Common myeloid progenitor, CD34-positive (primary cell): ENCODE measurements at regions not wholly inside any gene's neighbourhood (a gene's known extent, or its start where the extent isn't known, plus 50 kb on each side); places are given as distances from the start of the nearest gene placed in this dataset.

Source experiments
- CTCF ChIA-PET: fragments of 350-600 bp; sonication (Branson Sonifier 250); formaldehyde crosslinking; loops from one replicate; lab custom pipeline; 2021; ENCODE audit warnings: antibody characterized with exemption; lab: Charles Lee
- POLR2A ChIA-PET: fragments of 350-600 bp; sonication (Branson Sonifier 250); formaldehyde crosslinking; loops from one replicate; lab custom pipeline; 2021; ENCODE audit warnings: antibody characterized with exemption; lab: Charles Lee
- DNase-seq, 3 donors: peaks; one replicate each; pipeline versions ENCODE4 v3.0.0 to v3.0.0-alpha.2; 2013
- H3K27ac ChIP-seq, 2 experiments: 1 replicate in 1 of 2; 2 replicates in 1 of 2; pipeline ENCODE4 v1.7.0; 2013; ENCODE audit warnings: inconsistent platforms in 2 of 2, low read length in 2 of 2, mild to moderate bottlenecking in 2 of 2, low read depth in 1 of 2, moderate library complexity in 1 of 2; ENCODE audit not compliant: severe bottlenecking in 2 of 2, insufficient read depth in 1 of 2, poor library complexity in 1 of 2
- H3K27me3 ChIP-seq, 5 experiments: replicated peaks in 2 of 5; 1 replicate in 3 of 5; 2 replicates in 2 of 5; pipeline versions ENCODE4 v1.6.1 to v1.7.0; 2013; ENCODE audit warnings: low read length in 4 of 5, mild to moderate bottlenecking in 2 of 5, moderate library complexity in 2 of 5, inconsistent platforms in 1 of 5; ENCODE audit not compliant: insufficient read depth in 5 of 5, control insufficient read depth in 4 of 5
- H3K36me3 ChIP-seq, 4 experiments: 1 replicate in 2 of 4; 2 replicates in 2 of 4; pipeline versions ENCODE4 v1.6.1 to v1.7.0; 2013; ENCODE audit warnings: low read length in 3 of 4, control low read depth in 1 of 4, mild to moderate bottlenecking in 1 of 4; ENCODE audit not compliant: control insufficient read depth in 4 of 4, insufficient read depth in 4 of 4
- H3K4me1 ChIP-seq, 4 experiments: 1 replicate in 3 of 4; 2 replicates in 1 of 4; pipeline versions ENCODE4 v1.6.1 to v1.7.1; 2013; ENCODE audit warnings: low read length in 3 of 4, mild to moderate bottlenecking in 3 of 4, control low read depth in 1 of 4, inconsistent platforms in 1 of 4, moderate library complexity in 1 of 4; ENCODE audit not compliant: control insufficient read depth in 4 of 4, insufficient read depth in 4 of 4; ENCODE audit errors: control extremely low read depth in 1 of 4
- H3K4me3 ChIP-seq, 7 experiments: 1 replicate in 4 of 7; 2 replicates in 3 of 7; pipeline versions ENCODE4 v1.5.1 to v1.7.0; 2013; ENCODE audit warnings: mild to moderate bottlenecking in 7 of 7, low read length in 6 of 7, moderate library complexity in 6 of 7, inconsistent platforms in 2 of 7, low read depth in 2 of 7, control low read depth in 1 of 7; ENCODE audit not compliant: insufficient read depth in 4 of 7, control insufficient read depth in 1 of 7; ENCODE audit errors: extremely low read depth in 1 of 7
- H3K9me3 ChIP-seq, 5 experiments: 1 replicate in 4 of 5; 2 replicates in 1 of 5; pipeline versions ENCODE4 v1.6.1 to v1.7.1; 2013; ENCODE audit warnings: low read length in 4 of 5, mild to moderate bottlenecking in 2 of 5, inconsistent platforms in 1 of 5, low read depth in 1 of 5, moderate library complexity in 1 of 5; ENCODE audit not compliant: control insufficient read depth in 4 of 5, insufficient read depth in 2 of 5; ENCODE audit errors: control extremely low read depth in 1 of 5
- WGBS: methylation state at CpG from one replicate; pipeline ENCODE4 v1.1.5; 2013; ENCODE audit not compliant: insufficient coverage; 5-methylcytosine and 5-hydroxymethylcytosine counted together

GRCh38 chr15:98501632-98502031, 146.7 kb upstream of the IGF1R start:
- Histone ChIP-seq H3K27ac (no peak overlapping the region), H3K27me3 (no peaks in the 10 kb centered on the region), H3K4me3 (no peak overlapping the region), H3K4me1 (peaks cover 9 to 30% (median 28%) of the 10 kb centered on the region in 4 experiments), H3K9me3 (peaks cover 0 to 11% (median 1%) of the 10 kb centered on the region in 5 experiments), H3K36me3 (no peaks in the 10 kb centered on the region)
- ChIA-PET POLR2A (no interaction called here), CTCF (interaction anchor here (0.7 to 1.5 kb wide), 4 partner anchors 12 to 324 kb away, joined by 3 to 6 read pairs (median 4); no protein-coding TSS in a partner anchor)
- no CpG with 5 or more reads among the region's 3 CpGs for WGBS
- DNase-seq: no peak

- H3K27ac ChIP-seq: peak overlapping the region in 1 of 2 experiments; percentile 21
- peak; percentile 80 to 98 (median 96) for DNase-seq
- H3K4me3 ChIP-seq: peak overlapping the region in 4 of 7 experiments; percentile 22 to 52 (median 36)
- CTCF ChIA-PET: interaction anchor here (0.5 kb wide), 1 partner anchor 63 kb away, joined by 3 read pairs; no protein-coding TSS in a partner anchor
- POLR2A ChIA-PET: no interaction called here
- H3K36me3 ChIP-seq: no peaks in the 10 kb centered on the region
- peaks cover 0 to 5% (median 1%) of the 10 kb centered on the region in 5 experiments for H3K9me3 ChIP-seq
- 0% methylated on average over 2 of the region's 8 CpGs for WGBS
- no peaks in the 10 kb centered on the region for H3K27me3 ChIP-seq
- peaks cover 9 to 30% (median 28%) of the 10 kb centered on the region in 4 experiments for H3K4me1 ChIP-seq
Observed at GRCh38 chr15:98503970-98504369, 144.4 kb upstream of the IGF1R start.

GRCh38 chr15:98504998-98505397, 143.3 kb upstream of the IGF1R start:
- no peak for DNase-seq
- H3K9me3 ChIP-seq: peaks cover 0 to 1% (median 0%) of the 10 kb centered on the region in 5 experiments
- WGBS: 94% methylated on average over 9 of the region's 9 CpGs
- POLR2A ChIA-PET: no interaction called here
- CTCF ChIA-PET: no interaction called here
- H3K4me3 ChIP-seq: no peak overlapping the region
- H3K27me3 ChIP-seq: no peaks in the 10 kb centered on the region
- no peak overlapping the region for H3K27ac ChIP-seq
- no peaks in the 10 kb centered on the region for H3K36me3 ChIP-seq
- H3K4me1 ChIP-seq: peaks cover 9 to 30% (median 28%) of the 10 kb centered on the region in 4 experiments

- DNase-seq: peak in 2 of 3 donors; percentile 14 to 22
- ChIA-PET CTCF (interaction anchor here (3.4 kb wide), 1 partner anchor 13 kb away, joined by 16 read pairs; no protein-coding TSS in a partner anchor), POLR2A (no interaction called here)
- Histone ChIP-seq H3K4me1 (peaks cover 9 to 30% (median 28%) of the 10 kb centered on the region in 4 experiments), H3K9me3 (peaks cover 0 to 3% (median 0%) of the 10 kb centered on the region in 5 experiments), H3K27ac (no peak overlapping the region), H3K27me3 (no peaks in the 10 kb centered on the region), H3K36me3 (no peaks in the 10 kb centered on the region), H3K4me3 (no peak overlapping the region)
- WGBS: 76% methylated on average over 6 of the region's 7 CpGs
Observed at GRCh38 chr15:98505611-98506031, 142.7 kb upstream of the IGF1R start.

GRCh38 chr15:98506172-98506571, 142.2 kb upstream of the IGF1R start:
- WGBS: 100% methylated on average over 7 of the region's 7 CpGs

GRCh38 chr15:98506711-98507110, 141.6 kb upstream of the IGF1R start:
- ChIA-PET POLR2A (no interaction called here), CTCF (interaction anchor here (3.4 kb wide), 1 partner anchor 12 kb away, joined by 16 read pairs; no protein-coding TSS in a partner anchor)
- no peak overlapping the region for H3K27ac ChIP-seq
- H3K4me1 ChIP-seq: peaks cover 9 to 29% (median 25%) of the 10 kb centered on the region in 4 experiments
- H3K36me3 ChIP-seq: no peaks in the 10 kb centered on the region
- no peak for DNase-seq
- H3K4me3 ChIP-seq: no peak overlapping the region
- 85% methylated on average over 7 of the region's 7 CpGs for WGBS
- peaks cover 0 to 3% (median 0%) of the 10 kb centered on the region in 5 experiments for H3K9me3 ChIP-seq
- no peaks in the 10 kb centered on the region for H3K27me3 ChIP-seq

More at GRCh38 chr15:98506172-98506571, 142.2 kb upstream of the IGF1R start:
- no peaks in the 10 kb centered on the region for H3K27me3 ChIP-seq
- peaks cover 0 to 3% (median 0%) of the 10 kb centered on the region in 5 experiments for H3K9me3 ChIP-seq
- no peak overlapping the region for H3K4me3 ChIP-seq
- POLR2A ChIA-PET: no interaction called here
- no peak overlapping the region for H3K27ac ChIP-seq
- CTCF ChIA-PET: interaction anchor here (3.4 kb wide), 1 partner anchor 13 kb away, joined by 16 read pairs; no protein-coding TSS in a partner anchor
- H3K4me1 ChIP-seq: peaks cover 9 to 30% (median 28%) of the 10 kb centered on the region in 4 experiments
- no peaks in the 10 kb centered on the region for H3K36me3 ChIP-seq
- no peak for DNase-seq

GRCh38 chr15:98513428-98513986, 134.8 kb upstream of the IGF1R start:
- Histone ChIP-seq H3K4me3 (no peak overlapping the region), H3K4me1 (no peaks in the 10 kb centered on the region), H3K27ac (no peak overlapping the region), H3K9me3 (peaks cover 0 to 3% (median 0%) of the 10 kb centered on the region in 5 experiments), H3K27me3 (no peaks in the 10 kb centered on the region), H3K36me3 (no peaks in the 10 kb centered on the region)
- 90% methylated on average over 2 of the region's 7 CpGs for WGBS
- POLR2A ChIA-PET: interaction anchor here (0.6 kb wide), 2 partner anchors 40 to 72 kb away, joined by 3 to 4 read pairs; no protein-coding TSS in a partner anchor
- CTCF ChIA-PET: interaction anchor here (0.6 to 11.6 kb wide), 5 partner anchors 10 to 146 kb away, joined by 3 to 68 read pairs (median 6); no protein-coding TSS in a partner anchor
- no peak for DNase-seq
